ENCODE measurements at regions not wholly inside any gene's neighbourhood (a gene's known extent, or its start where the extent isn't known, plus 50 kb on each side); places are given as distances from the start of the nearest gene placed in this dataset.

DNA sequence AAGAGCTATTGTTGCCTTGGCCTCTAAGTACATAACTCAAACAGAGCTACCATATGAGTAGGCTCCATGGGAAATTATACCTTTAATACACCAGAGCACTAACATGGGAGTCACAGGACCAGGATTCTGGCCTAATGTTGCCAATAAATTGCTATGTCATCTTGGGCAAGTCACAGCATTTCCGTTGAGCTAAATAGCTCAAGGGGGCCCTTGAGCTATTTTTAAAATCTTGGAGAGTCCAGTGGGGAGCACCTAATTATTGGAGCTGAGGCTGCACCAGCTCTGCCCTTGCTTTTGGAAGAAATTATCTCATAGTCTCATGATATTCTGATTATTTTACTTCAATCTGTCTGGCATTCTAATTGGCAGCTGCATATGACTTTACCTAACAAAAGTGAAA, 350.8 kb downstream of the ENC1 start:
- peaks cover 5% of the 10 kb centered on the region for H3K4me1 Mint-ChIP-seq

DNA sequence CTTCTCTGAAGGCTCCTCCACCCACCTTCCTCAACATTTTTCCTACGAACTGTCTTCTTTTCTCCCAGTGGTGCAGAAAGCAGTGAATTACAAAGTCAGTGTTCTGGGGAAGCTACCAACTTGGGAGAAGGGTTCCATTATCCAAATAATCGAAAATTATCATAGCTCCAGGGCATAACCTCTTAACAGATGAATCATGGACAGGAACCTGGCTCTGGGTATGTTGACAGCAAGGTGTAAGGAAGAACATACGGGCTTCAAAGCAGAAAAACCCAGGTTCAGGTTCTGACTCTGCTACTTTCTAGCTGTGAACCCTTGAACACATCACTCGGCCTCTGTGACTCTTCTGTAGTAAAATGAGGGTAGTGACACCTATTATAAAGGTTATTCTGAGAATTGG, 351.3 kb downstream of the ENC1 start:
- Histone ChIP-seq H2AFZ (replicated peaks) (no peak overlapping the region), H3F3A (ENCODE audit: low read depth) (no peaks in the 10 kb centered on the region), H3K4me3 (no peak overlapping the region), H3K9me3 (ENCODE audit: low read depth) (no peaks in the 10 kb centered on the region), H3K4me1 (peaks cover 3% of the 10 kb centered on the region), H3K27me3 (no peaks in the 10 kb centered on the region), H3K36me3 (no peaks in the 10 kb centered on the region), H3K79me2 (ENCODE audit: low read depth) (no peaks in the 10 kb centered on the region), H3K27ac (no peak overlapping the region), H3K4me2 (no peak overlapping the region), H3K9ac (no peak overlapping the region), H4K20me1 (ENCODE audit: low read depth) (no peaks in the 10 kb centered on the region)
- Mint-ChIP-seq H3K36me3 (no peaks in the 10 kb centered on the region), H3K4me3 (no peak overlapping the region), H3K9me3 (no peaks in the 10 kb centered on the region), H3K27ac (no peak overlapping the region), H3K4me1 (peaks cover 5% of the 10 kb centered on the region), H3K27me3 (ENCODE audit: insufficient read depth, low read depth) (peaks cover 4% of the 10 kb centered on the region)
- no peak for TF ChIP-seq EZH2 (IDR thresholded peaks at IDR 0.05)
- TF ChIP-seq, protein P1, sequence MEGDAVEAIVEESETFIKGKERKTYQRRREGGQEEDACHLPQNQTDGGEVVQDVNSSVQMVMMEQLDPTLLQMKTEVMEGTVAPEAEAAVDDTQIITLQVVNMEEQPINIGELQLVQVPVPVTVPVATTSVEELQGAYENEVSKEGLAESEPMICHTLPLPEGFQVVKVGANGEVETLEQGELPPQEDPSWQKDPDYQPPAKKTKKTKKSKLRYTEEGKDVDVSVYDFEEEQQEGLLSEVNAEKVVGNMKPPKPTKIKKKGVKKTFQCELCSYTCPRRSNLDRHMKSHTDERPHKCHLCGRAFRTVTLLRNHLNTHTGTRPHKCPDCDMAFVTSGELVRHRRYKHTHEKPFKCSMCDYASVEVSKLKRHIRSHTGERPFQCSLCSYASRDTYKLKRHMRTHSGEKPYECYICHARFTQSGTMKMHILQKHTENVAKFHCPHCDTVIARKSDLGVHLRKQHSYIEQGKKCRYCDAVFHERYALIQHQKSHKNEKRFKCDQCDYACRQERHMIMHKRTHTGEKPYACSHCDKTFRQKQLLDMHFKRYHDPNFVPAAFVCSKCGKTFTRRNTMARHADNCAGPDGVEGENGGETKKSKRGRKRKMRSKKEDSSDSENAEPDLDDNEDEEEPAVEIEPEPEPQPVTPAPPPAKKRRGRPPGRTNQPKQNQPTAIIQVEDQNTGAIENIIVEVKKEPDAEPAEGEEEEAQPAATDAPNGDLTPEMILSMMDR (IDR thresholded peaks at IDR 0.05) = no peak
- no peak for TF ChIP-seq EZH2phosphoT487 (IDR thresholded peaks at IDR 0.05)
- no peak for DNase-seq (ENCODE audit: low spot score)

More for the DNA sequence above, 350.8 kb downstream of the ENC1 start:
- Histone ChIP-seq H2AFZ (replicated peaks) (no peak overlapping the region), H3K4me1 (peaks cover 3% of the 10 kb centered on the region), H4K20me1 (ENCODE audit: low read depth) (no peaks in the 10 kb centered on the region), H3K27me3 (no peaks in the 10 kb centered on the region), H3K9me3 (ENCODE audit: low read depth) (no peaks in the 10 kb centered on the region), H3K79me2 (ENCODE audit: low read depth) (no peaks in the 10 kb centered on the region), H3K4me2 (no peak overlapping the region), H3K36me3 (no peaks in the 10 kb centered on the region), H3K27ac (no peak overlapping the region), H3K9ac (no peak overlapping the region), H3K4me3 (no peak overlapping the region), H3F3A (ENCODE audit: low read depth) (no peaks in the 10 kb centered on the region)
- Mint-ChIP-seq H3K9me3 (no peaks in the 10 kb centered on the region), H3K27ac (no peak overlapping the region), H3K36me3 (no peaks in the 10 kb centered on the region), H3K27me3 (ENCODE audit: insufficient read depth, low read depth) (peaks cover 2% of the 10 kb centered on the region), H3K4me3 (no peak overlapping the region)
- TF ChIP-seq EZH2 (IDR thresholded peaks at IDR 0.05) = no peak
- TF ChIP-seq EZH2phosphoT487 (IDR thresholded peaks at IDR 0.05) = no peak
- TF ChIP-seq, protein P1 (IDR thresholded peaks at IDR 0.05) = no peak
- DNase-seq (ENCODE audit: low spot score) = no peak

DNA sequence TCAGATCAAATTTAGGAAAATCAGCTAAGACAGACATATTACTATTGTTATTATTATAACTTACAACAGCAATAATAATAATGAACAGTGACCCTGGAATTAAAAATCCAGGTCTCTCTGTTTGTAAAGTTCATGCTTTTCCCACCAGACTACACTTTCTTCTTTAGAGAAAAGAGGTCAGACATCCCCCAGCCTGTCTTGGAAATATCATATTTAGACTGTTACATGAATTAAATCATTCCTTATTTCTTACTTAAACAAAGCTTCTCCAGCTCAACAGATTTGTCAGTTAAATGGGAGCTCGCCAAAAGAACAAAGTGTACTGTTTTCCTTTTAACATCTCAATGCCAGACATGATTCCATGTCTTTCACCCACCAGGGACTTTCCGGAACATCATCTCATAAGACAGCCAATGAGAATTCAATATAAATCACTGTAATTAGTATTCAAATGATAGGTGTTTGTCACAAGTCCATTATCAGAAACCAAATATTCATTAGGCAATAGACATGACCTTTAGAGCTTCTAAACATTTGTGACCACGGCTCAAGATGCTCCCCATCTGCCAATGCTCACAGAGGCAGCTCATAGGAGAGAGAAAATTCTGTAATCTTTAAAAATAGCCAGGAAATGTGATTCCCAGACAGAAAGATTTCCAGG, 351.9 kb downstream of the ENC1 start:
- Histone ChIP-seq H3K27me3 (no peaks in the 10 kb centered on the region), H3K9ac (no peak overlapping the region), H3K79me2 (ENCODE audit: low read depth) (no peaks in the 10 kb centered on the region), H3K4me2 (no peak overlapping the region), H2AFZ (replicated peaks) (no peak overlapping the region), H3K36me3 (no peaks in the 10 kb centered on the region), H3K4me3 (no peak overlapping the region), H3K4me1 (peaks cover 3% of the 10 kb centered on the region), H3K9me3 (ENCODE audit: low read depth) (no peaks in the 10 kb centered on the region), H3F3A (ENCODE audit: low read depth) (no peaks in the 10 kb centered on the region), H3K27ac (no peak overlapping the region), H4K20me1 (ENCODE audit: low read depth) (no peaks in the 10 kb centered on the region)
- Mint-ChIP-seq H3K4me1 (peaks cover 5% of the 10 kb centered on the region), H3K27ac (no peak overlapping the region), H3K4me3 (no peak overlapping the region), H3K36me3 (no peaks in the 10 kb centered on the region), H3K9me3 (no peaks in the 10 kb centered on the region), H3K27me3 (ENCODE audit: insufficient read depth, low read depth) (peaks cover 4% of the 10 kb centered on the region)
- TF ChIP-seq EZH2phosphoT487 (IDR thresholded peaks at IDR 0.05) (no peak), EZH2 (IDR thresholded peaks at IDR 0.05) (no peak)
- TF ChIP-seq, protein P1 (IDR thresholded peaks at IDR 0.05) = no peak
- DNase-seq (ENCODE audit: low spot score) = no peak
